DND-41 (cell line): ENCODE measurements at regions not wholly inside any gene's neighbourhood (a gene's known extent, or its start where the extent isn't known, plus 50 kb on each side); places are given as distances from the start of the nearest gene placed in this dataset.

Experiments
- ATAC-seq: fragments of 200-7000 bp; cut with Tn5 transposase; 3 replicates; pipeline ENCODE4 v1.9.1; 2021; ENCODE audit warnings: low read depth; ENCODE audit not compliant: insufficient read depth
- DNase-seq: peaks from one replicate; pipeline ENCODE4 v3.0.0-alpha.2; 2020
- H2AFZ ChIP-seq: 2 replicates; pipeline ENCODE4 v1.6.0; 2012; ENCODE audit warnings: low read depth, low read length
- H3K27ac ChIP-seq: 2 replicates; pipeline ENCODE4 v1.5.1; 2012; ENCODE audit warnings: low read length, inconsistent platforms
- H3K27me3 ChIP-seq: fragments of 200-600 bp; sonication (generic); 2 replicates; pipeline ENCODE4 v1.6.0; 2012; ENCODE audit warnings: low read length, mild to moderate bottlenecking, inconsistent platforms; ENCODE audit not compliant: insufficient read depth, poor library complexity
- H3K36me3 ChIP-seq: 2 replicates; pipeline ENCODE4 v1.5.1; 2012; ENCODE audit warnings: low read length, inconsistent platforms; ENCODE audit not compliant: insufficient read depth
- H3K4me1 ChIP-seq: 2 replicates; pipeline ENCODE4 v1.5.1; 2012; ENCODE audit warnings: mild to moderate bottlenecking, low read length; ENCODE audit not compliant: insufficient read depth
- H3K4me2 ChIP-seq: 2 replicates; pipeline ENCODE4 v1.6.0; 2012; ENCODE audit warnings: mild to moderate bottlenecking, moderate library complexity, low read length, inconsistent platforms; ENCODE audit not compliant: insufficient read depth
- H3K4me3 ChIP-seq, 2 experiments: fragments of 200-600 bp in 1 of 2; shearing (Covaris generic) in 1 of 2; 2 replicates each; pipeline ENCODE4 v1.5.1; 2012 to 2016; ENCODE audit warnings: inconsistent platforms in 2 of 2, low read length in 2 of 2, mild to moderate bottlenecking in 2 of 2, low read depth in 1 of 2, moderate library complexity in 1 of 2
- H3K79me2 ChIP-seq: 2 replicates; pipeline ENCODE4 v1.6.0; 2012; ENCODE audit warnings: low read length, inconsistent platforms; ENCODE audit not compliant: insufficient read depth
- H3K9ac ChIP-seq: 2 replicates; pipeline ENCODE4 v1.6.0; 2012; ENCODE audit warnings: low read depth, mild to moderate bottlenecking, inconsistent platforms, low read length, moderate library complexity
- H3K9me3 ChIP-seq: 2 replicates; pipeline ENCODE4 v1.5.1; 2012; ENCODE audit warnings: low read length, moderate library complexity, mild to moderate bottlenecking, inconsistent platforms; ENCODE audit not compliant: insufficient read depth, severe bottlenecking
- H4K20me1 ChIP-seq: 2 replicates; pipeline ENCODE4 v1.6.0; 2012; ENCODE audit warnings: low read length; ENCODE audit not compliant: insufficient read depth
- EZH2 ChIP-seq: IDR thresholded peaks from 3 replicates; pipeline ENCODE4 v1.6.1; 2012; ENCODE audit warnings: borderline replicate concordance, low read depth, mild to moderate bottlenecking, moderate library complexity, low read length, inconsistent platforms; ENCODE audit not compliant: severe bottlenecking
- TF ChIP-seq, protein P1 (sequence below): IDR thresholded peaks from 2 replicates; pipeline ENCODE4 v1.5.1; 2012; ENCODE audit warnings: borderline replicate concordance, low read length, moderate library complexity, mild to moderate bottlenecking; ENCODE audit not compliant: poor library complexity, severe bottlenecking; ENCODE audit errors: extremely low read depth

DNA sequence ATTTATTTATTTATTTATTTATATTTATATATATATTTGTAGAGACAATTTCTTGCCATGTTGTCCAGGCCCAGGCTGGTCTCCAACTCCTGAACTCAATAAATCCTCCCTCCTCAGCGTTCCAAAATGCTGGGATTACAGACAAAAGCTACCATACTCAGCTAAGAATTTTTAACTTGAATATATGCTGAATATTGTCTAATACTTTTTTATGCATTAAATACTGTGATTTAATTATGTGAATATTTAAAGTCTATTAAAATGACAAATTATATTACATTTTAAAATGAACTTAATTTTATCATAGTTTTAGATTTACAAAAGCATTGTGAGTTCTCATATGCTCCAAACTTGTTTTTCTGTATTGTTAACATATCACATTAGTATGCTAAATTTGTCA lies 1022.4 kb downstream of the GRIK2 start:
- no peaks in the 10 kb centered on the region for H3K36me3 ChIP-seq
- H3K27me3 ChIP-seq: no peaks in the 10 kb centered on the region
- no peak overlapping the region for H3K27ac ChIP-seq
- no peaks in the 10 kb centered on the region for H3K9me3 ChIP-seq
- DNase-seq: no peak
- H3K79me2 ChIP-seq: no peaks in the 10 kb centered on the region
- ATAC-seq: no peak
- no peak overlapping the region for H3K9ac ChIP-seq
- H3K4me3 ChIP-seq: no peak overlapping the region
- no peak overlapping the region for H3K4me2 ChIP-seq
- no peaks in the 10 kb centered on the region for H4K20me1 ChIP-seq
- no peak overlapping the region for H2AFZ ChIP-seq
- TF ChIP-seq EZH2: no peak
- TF ChIP-seq, protein P1, sequence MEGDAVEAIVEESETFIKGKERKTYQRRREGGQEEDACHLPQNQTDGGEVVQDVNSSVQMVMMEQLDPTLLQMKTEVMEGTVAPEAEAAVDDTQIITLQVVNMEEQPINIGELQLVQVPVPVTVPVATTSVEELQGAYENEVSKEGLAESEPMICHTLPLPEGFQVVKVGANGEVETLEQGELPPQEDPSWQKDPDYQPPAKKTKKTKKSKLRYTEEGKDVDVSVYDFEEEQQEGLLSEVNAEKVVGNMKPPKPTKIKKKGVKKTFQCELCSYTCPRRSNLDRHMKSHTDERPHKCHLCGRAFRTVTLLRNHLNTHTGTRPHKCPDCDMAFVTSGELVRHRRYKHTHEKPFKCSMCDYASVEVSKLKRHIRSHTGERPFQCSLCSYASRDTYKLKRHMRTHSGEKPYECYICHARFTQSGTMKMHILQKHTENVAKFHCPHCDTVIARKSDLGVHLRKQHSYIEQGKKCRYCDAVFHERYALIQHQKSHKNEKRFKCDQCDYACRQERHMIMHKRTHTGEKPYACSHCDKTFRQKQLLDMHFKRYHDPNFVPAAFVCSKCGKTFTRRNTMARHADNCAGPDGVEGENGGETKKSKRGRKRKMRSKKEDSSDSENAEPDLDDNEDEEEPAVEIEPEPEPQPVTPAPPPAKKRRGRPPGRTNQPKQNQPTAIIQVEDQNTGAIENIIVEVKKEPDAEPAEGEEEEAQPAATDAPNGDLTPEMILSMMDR: no peak
- H3K4me1 ChIP-seq: peaks cover 20% of the 10 kb centered on the region

DNA sequence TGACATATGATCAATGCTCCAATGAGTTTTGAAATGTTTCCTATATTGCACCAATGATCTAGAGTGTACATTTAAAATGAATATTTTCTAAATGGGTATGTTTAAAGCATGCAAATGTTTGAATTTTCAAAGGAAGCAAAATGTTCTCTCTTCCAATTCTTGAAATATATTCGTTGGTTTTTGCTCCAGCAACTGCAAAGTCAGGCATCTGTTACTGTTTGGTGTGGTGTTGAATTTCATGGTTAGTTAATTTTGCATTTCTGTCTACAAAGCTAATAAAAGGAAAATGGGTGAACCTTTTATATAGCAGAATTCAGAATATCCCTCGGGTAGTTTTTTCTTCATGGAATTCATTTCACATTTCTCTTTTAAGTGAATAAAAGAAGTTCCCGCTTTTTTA lies 1018.3 kb downstream of the GRIK2 start:
- H2AFZ ChIP-seq: no peak overlapping the region
- 0 out of 2 replicates have a peak, but pooled peaks cover under 1% of the 10 kb centered on the region for H3K4me1 ChIP-seq
- H3K27me3 ChIP-seq: no peaks in the 10 kb centered on the region
- no peaks in the 10 kb centered on the region for H3K36me3 ChIP-seq
- no peaks in the 10 kb centered on the region for H3K79me2 ChIP-seq
- DNase-seq (no peak), ATAC-seq (no peak)
- H3K9ac ChIP-seq: no peak overlapping the region
- no peak for TF ChIP-seq EZH2
- TF ChIP-seq, protein P1: no peak
- H4K20me1 ChIP-seq: no peaks in the 10 kb centered on the region
- H3K27ac ChIP-seq: no peak overlapping the region
- no peak overlapping the region for H3K4me3 ChIP-seq
- no peak overlapping the region for H3K4me2 ChIP-seq
- H3K9me3 ChIP-seq: no peaks in the 10 kb centered on the region

DNA sequence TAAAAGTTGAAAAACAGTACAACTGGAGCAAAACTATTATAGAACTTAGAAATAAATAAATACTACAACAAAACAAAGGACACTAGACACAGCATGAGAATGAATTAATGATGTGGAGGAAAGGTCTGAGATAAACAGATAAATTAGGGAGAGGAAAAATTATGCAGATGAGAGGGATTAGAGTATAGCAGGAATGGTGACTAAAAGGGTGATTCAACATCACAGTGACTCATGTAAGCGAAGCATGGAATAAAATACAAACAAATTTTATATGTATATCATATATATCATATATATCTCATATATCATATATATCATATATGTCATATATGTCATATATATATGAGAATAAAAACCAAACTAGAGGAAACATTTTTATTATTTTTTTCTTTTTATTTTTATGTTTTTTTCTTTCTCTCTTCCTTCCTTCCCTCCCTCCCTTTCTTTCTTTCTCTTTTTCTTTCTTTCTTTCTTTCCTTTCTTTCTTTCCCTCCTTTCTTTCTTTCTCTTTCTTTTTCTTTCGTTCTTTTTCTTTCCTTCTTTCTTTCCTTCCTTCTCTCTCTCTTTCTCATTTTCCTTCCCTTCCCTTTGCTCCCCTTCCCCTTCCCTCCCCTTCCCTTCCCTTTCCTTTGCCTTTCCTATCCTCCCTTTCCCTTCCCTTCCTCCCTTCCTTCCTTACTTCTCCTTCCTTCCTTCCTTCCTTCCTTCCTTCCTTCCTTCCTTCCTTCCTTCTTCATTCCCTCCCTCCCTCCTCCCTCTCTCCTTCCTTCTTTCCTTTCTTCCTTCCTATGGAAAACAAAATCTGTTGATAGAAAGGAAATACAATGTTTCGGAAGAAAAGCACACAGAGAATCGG lies 1014.6 kb downstream of the GRIK2 start:
- H3K9me3 ChIP-seq: no peaks in the 10 kb centered on the region
- H3K36me3 ChIP-seq: no peaks in the 10 kb centered on the region
- no peak overlapping the region for H3K4me2 ChIP-seq
- H2AFZ ChIP-seq: no peak overlapping the region
- DNase-seq: no peak
- no peaks in the 10 kb centered on the region for H3K4me1 ChIP-seq
- TF ChIP-seq, protein P1: no peak
- no peak for TF ChIP-seq EZH2
- H3K79me2 ChIP-seq: no peaks in the 10 kb centered on the region
- no peaks in the 10 kb centered on the region for H4K20me1 ChIP-seq
- no peak for ATAC-seq
- no peak overlapping the region for H3K4me3 ChIP-seq
- no peak overlapping the region for H3K9ac ChIP-seq
- H3K27ac ChIP-seq: no peak overlapping the region
- H3K27me3 ChIP-seq: no peaks in the 10 kb centered on the region
